CD14-positive monocyte (primary cell): ENCODE measurements at regions not wholly inside any gene's neighbourhood (a gene's known extent, or its start where the extent isn't known, plus 50 kb on each side); places are given as distances from the start of the nearest gene placed in this dataset.

Experiments
- DNase-seq, 3 donors: peaks; one replicate each; pipeline ENCODE4 v3.0.0-alpha.2; 2011 to 2022
- H2AFZ ChIP-seq: 2 replicates; pipeline ENCODE4 v1.6.0; 2012; ENCODE audit warnings: mild to moderate bottlenecking, low read depth, low read length, inconsistent platforms; ENCODE audit not compliant: insufficient read depth, poor library complexity, severe bottlenecking
- H3K27ac ChIP-seq, 2 donors: 1 replicate in 1 of 2; 2 replicates in 1 of 2; pipeline ENCODE4 v1.5.1; 2012 to 2013; ENCODE audit warnings: low read length in 2 of 2, control low read depth in 1 of 2, inconsistent platforms in 1 of 2, low read depth in 1 of 2, mild to moderate bottlenecking in 1 of 2
- H3K27me3 ChIP-seq, 2 donors: one replicate each; pipeline versions ENCODE4 v1.6.0 to v1.6.1; 2011 to 2013; ENCODE audit warnings: low read length in 2 of 2; ENCODE audit not compliant: control insufficient read depth in 2 of 2, insufficient read depth in 2 of 2
- H3K36me3 ChIP-seq, 2 donors: replicated peaks in 1 of 2; 1 replicate in 1 of 2; 2 replicates in 1 of 2; pipeline versions ENCODE4 v1.5.1 to v1.6.1; 2012 to 2013; ENCODE audit warnings: low read length in 2 of 2, control low read depth in 1 of 2, inconsistent platforms in 1 of 2, mild to moderate bottlenecking in 1 of 2; ENCODE audit not compliant: insufficient read depth in 2 of 2, control insufficient read depth in 1 of 2
- H3K4me1 ChIP-seq, 2 donors: 1 replicate in 1 of 2; 2 replicates in 1 of 2; pipeline versions ENCODE4 v1.5.1 to v1.6.1; 2012 to 2013; ENCODE audit warnings: low read length in 2 of 2, control low read depth in 1 of 2, inconsistent platforms in 1 of 2, mild to moderate bottlenecking in 1 of 2, moderate library complexity in 1 of 2; ENCODE audit not compliant: insufficient read depth in 2 of 2, control insufficient read depth in 1 of 2
- H3K4me2 ChIP-seq: replicated peaks from 2 replicates; pipeline ENCODE3; 2012; ENCODE audit warnings: low read length, moderate library complexity, mild to moderate bottlenecking; ENCODE audit not compliant: poor library complexity, severe bottlenecking; ENCODE audit errors: extremely low read depth
- H3K4me3 ChIP-seq, 3 experiments: fragments of 200-600 bp in 1 of 3; sonication (generic) in 1 of 3; replicated peaks in 1 of 3; 1 replicate in 2 of 3; 2 replicates in 1 of 3; pipeline ENCODE4 v1.5.1; 2011 to 2013; ENCODE audit warnings: low read length in 3 of 3, mild to moderate bottlenecking in 3 of 3, control low read depth in 2 of 3, low read depth in 2 of 3, inconsistent platforms in 1 of 3, moderate library complexity in 1 of 3
- H3K79me2 ChIP-seq: 2 replicates; pipeline ENCODE4 v1.6.0; 2012; ENCODE audit warnings: mild to moderate bottlenecking, control low read depth, inconsistent platforms, low read length, moderate library complexity; ENCODE audit not compliant: insufficient read depth
- H3K9ac ChIP-seq: 2 replicates; pipeline ENCODE4 v1.6.0; 2017; ENCODE audit warnings: low read length, mild to moderate bottlenecking; ENCODE audit not compliant: insufficient read depth, poor library complexity, severe bottlenecking
- H3K9me3 ChIP-seq, 2 donors: replicated peaks in 1 of 2; 1 replicate in 1 of 2; 2 replicates in 1 of 2; pipeline versions ENCODE4 v1.5.1 to v1.6.1; 2012 to 2013; ENCODE audit warnings: low read length in 2 of 2, control low read depth in 1 of 2; ENCODE audit not compliant: control insufficient read depth in 1 of 2, insufficient read depth in 1 of 2
- H4K20me1 ChIP-seq: 2 replicates; pipeline ENCODE4 v1.6.0; 2012; ENCODE audit warnings: mild to moderate bottlenecking, low read length, control low read depth, moderate library complexity; ENCODE audit not compliant: insufficient read depth
- H3K27ac Mint-ChIP-seq, 7 donors: one replicate each; pipeline ENCODE4 v1.8.0; 2020; ENCODE audit warnings: mild to moderate bottlenecking in 7 of 7, mixed read lengths in 7 of 7, moderate library complexity in 6 of 7, inconsistent platforms in 2 of 7
- H3K27me3 Mint-ChIP-seq, 3 donors: one replicate each; pipeline ENCODE4 v1.8.0; 2021 to 2022; ENCODE audit warnings: low read depth in 3 of 3, mild to moderate bottlenecking in 3 of 3, mixed read lengths in 3 of 3, moderate library complexity in 3 of 3, inconsistent platforms in 1 of 3
- H3K36me3 Mint-ChIP-seq, 2 donors: one replicate each; pipeline ENCODE4 v1.8.0; 2020; ENCODE audit warnings: mixed read lengths in 2 of 2, inconsistent platforms in 1 of 2, mild to moderate bottlenecking in 1 of 2
- H3K4me1 Mint-ChIP-seq: one replicate; pipeline ENCODE4 v1.8.0; 2020; ENCODE audit warnings: mild to moderate bottlenecking, mixed read lengths
- H3K4me3 Mint-ChIP-seq, 2 donors: one replicate each; pipeline ENCODE4 v1.8.0; 2020; ENCODE audit warnings: mild to moderate bottlenecking in 2 of 2, mixed read lengths in 2 of 2, moderate library complexity in 1 of 2
- H3K9me3 Mint-ChIP-seq, 7 donors: one replicate each; pipeline ENCODE4 v1.8.0; 2020 to 2022; ENCODE audit warnings: mixed read lengths in 7 of 7, mild to moderate bottlenecking in 6 of 7, moderate library complexity in 6 of 7, inconsistent platforms in 2 of 7
- WGBS: methylation state at CpG from one replicate; pipeline ENCODE4 v1.1.5; 2013; ENCODE audit warnings: missing lambda C conversion rate; ENCODE audit not compliant: insufficient coverage; 5-methylcytosine and 5-hydroxymethylcytosine counted together
- intact Hi-C, 2 donors: fragments of 100-400 bp; cut with micrococcal nuclease; formaldehyde crosslinking; loops; one replicate each; pipeline versions ENCODE4 v1.15.0 to v1.15.1; 2023
- TF ChIP-seq, protein P1 (sequence below): fragments of 200-600 bp; IDR thresholded peaks from one replicate; pipeline ENCODE4 v1.8.0; 2022; ENCODE audit warnings: antibody characterized with exemption, mild to moderate bottlenecking

DNA sequence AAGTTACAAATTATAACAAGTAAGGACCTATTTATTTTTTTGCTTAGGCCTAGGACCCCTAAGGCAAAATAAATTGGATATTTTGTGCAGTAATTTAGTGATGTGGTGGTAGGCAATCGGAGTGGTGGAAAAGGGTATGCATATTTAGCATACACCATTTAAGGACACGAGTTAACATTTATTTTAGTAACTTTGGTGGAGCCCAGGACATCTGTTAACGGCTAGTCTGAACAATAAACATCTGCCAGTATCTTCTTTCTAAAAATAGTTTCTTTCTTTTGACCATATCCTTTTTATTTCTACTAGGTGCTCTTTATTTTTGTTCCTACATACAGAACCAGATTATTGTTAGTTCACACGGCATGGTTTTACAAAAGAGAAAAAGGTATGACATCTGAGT is 326.3 kb downstream of the CHL1 start:
- peaks cover 0 to 2% (median 0%) of the 10 kb centered on the region in 7 donors for H3K9me3 Mint-ChIP-seq
- TF ChIP-seq, protein P1, sequence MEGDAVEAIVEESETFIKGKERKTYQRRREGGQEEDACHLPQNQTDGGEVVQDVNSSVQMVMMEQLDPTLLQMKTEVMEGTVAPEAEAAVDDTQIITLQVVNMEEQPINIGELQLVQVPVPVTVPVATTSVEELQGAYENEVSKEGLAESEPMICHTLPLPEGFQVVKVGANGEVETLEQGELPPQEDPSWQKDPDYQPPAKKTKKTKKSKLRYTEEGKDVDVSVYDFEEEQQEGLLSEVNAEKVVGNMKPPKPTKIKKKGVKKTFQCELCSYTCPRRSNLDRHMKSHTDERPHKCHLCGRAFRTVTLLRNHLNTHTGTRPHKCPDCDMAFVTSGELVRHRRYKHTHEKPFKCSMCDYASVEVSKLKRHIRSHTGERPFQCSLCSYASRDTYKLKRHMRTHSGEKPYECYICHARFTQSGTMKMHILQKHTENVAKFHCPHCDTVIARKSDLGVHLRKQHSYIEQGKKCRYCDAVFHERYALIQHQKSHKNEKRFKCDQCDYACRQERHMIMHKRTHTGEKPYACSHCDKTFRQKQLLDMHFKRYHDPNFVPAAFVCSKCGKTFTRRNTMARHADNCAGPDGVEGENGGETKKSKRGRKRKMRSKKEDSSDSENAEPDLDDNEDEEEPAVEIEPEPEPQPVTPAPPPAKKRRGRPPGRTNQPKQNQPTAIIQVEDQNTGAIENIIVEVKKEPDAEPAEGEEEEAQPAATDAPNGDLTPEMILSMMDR, result no peak
- no peaks in the 10 kb centered on the region for H3K36me3 Mint-ChIP-seq
- no peak overlapping the region for H3K27ac Mint-ChIP-seq
- no peaks in the 10 kb centered on the region for H4K20me1 ChIP-seq
- no CpG with 5 or more reads among the region's 4 CpGs for WGBS
- H3K9ac ChIP-seq, result no peak overlapping the region
- H3K4me1 Mint-ChIP-seq, result no peaks in the 10 kb centered on the region
- H3K36me3 ChIP-seq, result no peaks in the 10 kb centered on the region
- H2AFZ ChIP-seq, result no peak overlapping the region
- no peaks in the 10 kb centered on the region for H3K9me3 ChIP-seq
- intact Hi-C loops, result no loop called here
- no peak overlapping the region for H3K4me2 ChIP-seq
- no peak overlapping the region for H3K27ac ChIP-seq
- no peak overlapping the region for H3K4me3 ChIP-seq
- DNase-seq, result no peak
- H3K27me3 Mint-ChIP-seq, result no peaks in the 10 kb centered on the region
- no peaks in the 10 kb centered on the region for H3K27me3 ChIP-seq
- H3K79me2 ChIP-seq, result no peaks in the 10 kb centered on the region
- H3K4me1 ChIP-seq, result no peaks in the 10 kb centered on the region
- no peak overlapping the region for H3K4me3 Mint-ChIP-seq

DNA sequence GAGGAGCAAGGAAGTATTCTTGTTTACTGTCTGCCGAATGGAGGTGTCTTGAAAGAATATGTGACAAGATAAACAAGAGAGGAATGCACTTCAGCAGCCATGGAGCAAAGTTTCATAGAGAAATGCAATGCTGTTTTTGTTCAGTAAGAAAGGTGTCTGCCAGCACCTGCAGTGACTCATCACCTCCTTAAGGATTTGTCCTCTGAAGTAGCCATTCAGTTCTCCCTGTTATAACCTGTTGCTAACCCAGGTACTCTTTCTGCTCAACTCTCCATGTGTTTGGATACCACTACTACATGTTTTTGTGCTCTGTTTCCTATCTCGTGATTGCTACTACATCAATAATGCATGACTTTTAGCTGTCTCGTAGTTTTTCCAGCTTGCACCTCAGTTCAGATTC is 328.9 kb downstream of the CHL1 start:
- Mint-ChIP-seq H3K4me3 (no peak overlapping the region), H3K27ac (no peak overlapping the region), H3K4me1 (no peaks in the 10 kb centered on the region), H3K27me3 (peaks cover 0 to 3% (median 0%) of the 10 kb centered on the region in 3 donors), H3K36me3 (no peaks in the 10 kb centered on the region), H3K9me3 (peaks cover 0 to 6% (median under 1%) of the 10 kb centered on the region in 7 donors)
- no peak overlapping the region for H3K4me2 ChIP-seq
- H3K27ac ChIP-seq, result no peak overlapping the region
- H3K9ac ChIP-seq, result no peak overlapping the region
- no peaks in the 10 kb centered on the region for H3K4me1 ChIP-seq
- no peaks in the 10 kb centered on the region for H4K20me1 ChIP-seq
- TF ChIP-seq, protein P1, result no peak
- intact Hi-C loops, result no loop called here
- no peaks in the 10 kb centered on the region for H3K27me3 ChIP-seq
- DNase-seq, result no peak
- 87% methylated on average over 3 of the region's 3 CpGs for WGBS
- H3K79me2 ChIP-seq, result no peaks in the 10 kb centered on the region
- no peak overlapping the region for H2AFZ ChIP-seq
- no peaks in the 10 kb centered on the region for H3K36me3 ChIP-seq
- H3K9me3 ChIP-seq, result peaks cover 0 to 12% of the 10 kb centered on the region in 2 donors
- H3K4me3 ChIP-seq, result no peak overlapping the region
